DOHH2 (cell line): ENCODE measurements at regions not wholly inside any gene's neighbourhood (a gene's known extent, or its start where the extent isn't known, plus 50 kb on each side); places are given as distances from the start of the nearest gene placed in this dataset.
A peak's percentile ranks its signal among the peaks of the same experiment; 100 is the strongest.

Experiments
- H3F3A ChIP-seq: fragments of 200-600 bp; sonication (generic), shearing (Covaris generic); 2 replicates; pipeline ENCODE4 v1.6.0; 2016; ENCODE audit warnings: antibody characterized with exemption, mild to moderate bottlenecking; ENCODE audit not compliant: control insufficient read depth, insufficient read depth
- H3K27ac ChIP-seq: fragments of 200-600 bp; sonication (generic); 2 replicates; pipeline ENCODE4 v1.5.1; 2014; ENCODE audit warnings: low read depth, mild to moderate bottlenecking, low read length, moderate library complexity
- H3K27me3 ChIP-seq: fragments of 200-600 bp; sonication (generic); 2 replicates; pipeline ENCODE4 v1.6.1; 2014; ENCODE audit warnings: mild to moderate bottlenecking, low read length, mixed read lengths; ENCODE audit not compliant: control insufficient read depth
- H3K36me3 ChIP-seq: fragments of 200-600 bp; sonication (generic); 2 replicates; pipeline ENCODE4 v1.6.1; 2014; ENCODE audit warnings: mild to moderate bottlenecking, low read length, moderate library complexity, mixed read lengths; ENCODE audit not compliant: control insufficient read depth
- H3K4me1 ChIP-seq: fragments of 200-600 bp; sonication (generic); 2 replicates; pipeline ENCODE4 v1.6.1; 2014; ENCODE audit warnings: mild to moderate bottlenecking, low read length, mixed read lengths; ENCODE audit not compliant: control insufficient read depth
- H3K4me2 ChIP-seq: fragments of 200-600 bp; sonication (generic); 2 replicates; pipeline ENCODE4 v1.6.0; 2014; ENCODE audit warnings: mild to moderate bottlenecking, low read length, moderate library complexity
- H3K4me3 ChIP-seq: fragments of 200-600 bp; sonication (generic); 2 replicates; pipeline ENCODE4 v1.5.1; 2014; ENCODE audit warnings: mild to moderate bottlenecking, low read length, mixed read lengths
- H3K79me2 ChIP-seq: fragments of 200-600 bp; sonication (generic); 2 replicates; pipeline ENCODE4 v1.6.1; 2014; ENCODE audit warnings: mild to moderate bottlenecking, low read length, mixed read lengths; ENCODE audit not compliant: control insufficient read depth
- H3K9me2 ChIP-seq: fragments of 200-600 bp; sonication (generic); replicated peaks from 2 replicates; pipeline ENCODE4 v1.6.1; 2014; ENCODE audit warnings: mild to moderate bottlenecking, low read length, mixed read lengths; ENCODE audit not compliant: control insufficient read depth
- H3K9me3 ChIP-seq: fragments of 200-600 bp; sonication (generic); 2 replicates; pipeline ENCODE4 v1.6.1; 2014; ENCODE audit warnings: antibody characterized with exemption, low read length, mixed read lengths; ENCODE audit not compliant: control insufficient read depth, insufficient read depth
- H4K20me1 ChIP-seq: fragments of 200-600 bp; sonication (generic); 2 replicates; pipeline ENCODE4 v1.6.0; 2014; ENCODE audit warnings: low read depth, mild to moderate bottlenecking, antibody characterized with exemption, low read length, moderate library complexity; ENCODE audit not compliant: control insufficient read depth, insufficient read depth
- CTCF ChIP-seq: fragments of 200-600 bp; sonication (generic); IDR thresholded peaks from one replicate; pipeline ENCODE4 v1.5.1; 2014; ENCODE audit warnings: antibody characterized with exemption, mild to moderate bottlenecking, low read depth, low read length; ENCODE audit not compliant: poor library complexity, severe bottlenecking
- EZH2phosphoT487 ChIP-seq: fragments of 200-600 bp; sonication (generic); IDR thresholded peaks from 2 replicates; pipeline ENCODE4 v1.6.1; 2017; ENCODE audit warnings: borderline replicate concordance, mild to moderate bottlenecking, antibody characterized with exemption, low read length, moderate library complexity, mixed read lengths

- no peak overlapping the region for H3K4me2 ChIP-seq
These were observed 256.9 kb downstream of the DMAC1 start for GRCh38 chr9:7542693-7543092.

GRCh38 chr9:7542126-7542525 is 257.5 kb downstream of the DMAC1 start:
- H3K4me2 ChIP-seq, result no peak overlapping the region
- no peak overlapping the region for H3K27ac ChIP-seq
- H3K27me3 ChIP-seq, result no peaks in the 10 kb centered on the region

More at GRCh38 chr9:7542693-7543092, 256.9 kb downstream of the DMAC1 start:
- Histone ChIP-seq H3K9me3 (no peaks in the 10 kb centered on the region), H3K79me2 (no peaks in the 10 kb centered on the region), H3K27ac (no peak overlapping the region), H3F3A (no peaks in the 10 kb centered on the region), H3K27me3 (no peaks in the 10 kb centered on the region), H3K9me2 (no peaks in the 10 kb centered on the region), H3K4me1 (no peaks in the 10 kb centered on the region), H3K4me3 (no peak overlapping the region), H4K20me1 (no peaks in the 10 kb centered on the region), H3K36me3 (no peaks in the 10 kb centered on the region)
- TF ChIP-seq EZH2phosphoT487 (no peak), CTCF (no peak)

GRCh38 chr9:7536310-7536939 is 263.2 kb downstream of the DMAC1 start:
- H3F3A ChIP-seq, result no peaks in the 10 kb centered on the region
- H3K79me2 ChIP-seq, result no peaks in the 10 kb centered on the region
- no peaks in the 10 kb centered on the region for H3K9me3 ChIP-seq
- H3K4me1 ChIP-seq, result no peaks in the 10 kb centered on the region
- H3K4me3 ChIP-seq, result no peak overlapping the region
- no peaks in the 10 kb centered on the region for H4K20me1 ChIP-seq
- H3K27ac ChIP-seq, result no peak overlapping the region
- H3K36me3 ChIP-seq, result no peaks in the 10 kb centered on the region
- H3K4me2 ChIP-seq, result no peak overlapping the region
- no peaks in the 10 kb centered on the region for H3K9me2 ChIP-seq
- TF ChIP-seq EZH2phosphoT487 (no peak), CTCF (peak; percentile 74)
- no peaks in the 10 kb centered on the region for H3K27me3 ChIP-seq

More at GRCh38 chr9:7542126-7542525, 257.5 kb downstream of the DMAC1 start:
- no peaks in the 10 kb centered on the region for H3F3A ChIP-seq
- H3K9me3 ChIP-seq, result no peaks in the 10 kb centered on the region
- H3K4me1 ChIP-seq, result no peaks in the 10 kb centered on the region
- TF ChIP-seq CTCF (no peak), EZH2phosphoT487 (no peak)
- no peak overlapping the region for H3K4me3 ChIP-seq
- no peaks in the 10 kb centered on the region for H4K20me1 ChIP-seq
- no peaks in the 10 kb centered on the region for H3K36me3 ChIP-seq
- H3K9me2 ChIP-seq, result no peaks in the 10 kb centered on the region
- H3K79me2 ChIP-seq, result no peaks in the 10 kb centered on the region
